AG09319 (cell line): ENCODE measurements at regions not wholly inside any gene's neighbourhood (a gene's known extent, or its start where the extent isn't known, plus 50 kb on each side); places are given as distances from the start of the nearest gene placed in this dataset.

ENCODE experiments used
- DNase-seq: peaks from one replicate; pipeline ENCODE4 v3.0.0-alpha.2; 2010; ENCODE audit warnings: low read depth; ENCODE audit errors: extremely low read depth
- TF ChIP-seq, protein P1 (sequence below): IDR thresholded peaks from 2 replicates; pipeline ENCODE4 v1.5.1; 2011; ENCODE audit warnings: low read depth, mild to moderate bottlenecking, inconsistent platforms, low read length, moderate library complexity

DNA sequence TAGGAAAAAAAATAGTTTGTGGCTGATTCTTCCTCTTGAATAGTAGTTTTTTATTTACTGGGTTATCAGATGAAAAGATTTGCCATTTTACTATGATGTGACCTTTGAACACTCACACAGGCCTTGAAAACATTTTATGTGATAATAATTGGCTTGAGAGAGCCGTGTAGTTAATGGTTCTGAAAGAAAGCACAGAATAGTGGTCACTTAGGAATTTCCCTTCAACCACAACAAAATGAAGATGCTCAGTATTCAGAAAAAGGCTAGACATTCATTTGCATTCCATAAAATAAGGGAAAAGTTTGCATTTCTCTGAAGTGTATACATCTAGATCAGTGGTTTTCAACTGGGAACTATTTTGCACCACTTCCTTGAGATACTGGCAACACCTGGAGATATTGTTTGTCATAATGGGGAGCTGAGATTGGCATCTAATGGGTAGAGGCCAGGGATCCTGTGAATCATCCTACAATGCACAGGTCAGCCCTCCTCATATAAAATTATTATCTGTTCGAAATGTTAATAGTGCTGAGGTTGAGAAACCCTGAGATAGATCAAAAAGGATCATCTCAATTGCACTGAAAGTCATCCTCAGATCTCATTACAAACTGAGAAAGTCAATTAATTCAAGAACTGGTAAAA lies 446.4 kb upstream of the CCNG1 start:
- DNase-seq, result no peak
- TF ChIP-seq, protein P1, sequence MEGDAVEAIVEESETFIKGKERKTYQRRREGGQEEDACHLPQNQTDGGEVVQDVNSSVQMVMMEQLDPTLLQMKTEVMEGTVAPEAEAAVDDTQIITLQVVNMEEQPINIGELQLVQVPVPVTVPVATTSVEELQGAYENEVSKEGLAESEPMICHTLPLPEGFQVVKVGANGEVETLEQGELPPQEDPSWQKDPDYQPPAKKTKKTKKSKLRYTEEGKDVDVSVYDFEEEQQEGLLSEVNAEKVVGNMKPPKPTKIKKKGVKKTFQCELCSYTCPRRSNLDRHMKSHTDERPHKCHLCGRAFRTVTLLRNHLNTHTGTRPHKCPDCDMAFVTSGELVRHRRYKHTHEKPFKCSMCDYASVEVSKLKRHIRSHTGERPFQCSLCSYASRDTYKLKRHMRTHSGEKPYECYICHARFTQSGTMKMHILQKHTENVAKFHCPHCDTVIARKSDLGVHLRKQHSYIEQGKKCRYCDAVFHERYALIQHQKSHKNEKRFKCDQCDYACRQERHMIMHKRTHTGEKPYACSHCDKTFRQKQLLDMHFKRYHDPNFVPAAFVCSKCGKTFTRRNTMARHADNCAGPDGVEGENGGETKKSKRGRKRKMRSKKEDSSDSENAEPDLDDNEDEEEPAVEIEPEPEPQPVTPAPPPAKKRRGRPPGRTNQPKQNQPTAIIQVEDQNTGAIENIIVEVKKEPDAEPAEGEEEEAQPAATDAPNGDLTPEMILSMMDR, result no peak

DNA sequence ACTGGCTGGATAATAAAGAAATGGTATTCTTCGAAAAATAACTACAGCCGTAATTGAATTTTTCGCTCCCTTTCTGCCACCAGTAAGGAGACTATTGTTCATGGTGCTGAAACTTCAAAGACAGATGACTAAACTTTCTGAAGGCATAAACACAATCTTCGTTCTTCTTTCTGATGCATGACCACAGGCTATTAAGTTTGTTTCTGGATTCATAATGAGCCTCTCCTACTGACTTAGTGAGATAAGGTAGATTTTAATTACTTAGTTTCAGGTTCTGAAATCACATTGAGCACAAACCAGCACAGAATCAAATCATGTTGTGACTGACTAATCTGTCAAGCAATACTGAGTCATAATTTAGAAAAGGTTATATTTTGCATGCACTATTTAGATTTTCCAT lies 441.8 kb upstream of the CCNG1 start:
- DNase-seq, result no peak
- TF ChIP-seq, protein P1, result no peak

DNA sequence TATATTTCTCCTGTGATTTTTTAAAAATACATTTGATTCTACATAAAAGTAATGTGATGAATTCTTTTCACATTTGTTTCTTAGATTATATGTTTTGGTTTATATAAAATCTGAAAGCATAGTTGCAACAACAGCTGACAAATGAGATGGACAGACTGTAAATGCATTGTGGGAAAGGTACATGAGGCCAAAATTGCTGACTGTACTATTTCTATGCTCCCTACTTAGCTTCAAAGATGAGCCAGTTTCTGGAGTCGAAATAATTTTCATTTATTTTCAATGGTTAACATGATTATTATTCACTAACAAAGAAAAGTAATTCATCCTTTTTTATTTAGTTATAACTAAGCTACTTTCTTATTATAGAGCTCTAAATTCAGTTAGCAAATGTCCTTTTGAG lies 441.3 kb upstream of the CCNG1 start:
- no peak for DNase-seq
- TF ChIP-seq, protein P1, result no peak

DNA sequence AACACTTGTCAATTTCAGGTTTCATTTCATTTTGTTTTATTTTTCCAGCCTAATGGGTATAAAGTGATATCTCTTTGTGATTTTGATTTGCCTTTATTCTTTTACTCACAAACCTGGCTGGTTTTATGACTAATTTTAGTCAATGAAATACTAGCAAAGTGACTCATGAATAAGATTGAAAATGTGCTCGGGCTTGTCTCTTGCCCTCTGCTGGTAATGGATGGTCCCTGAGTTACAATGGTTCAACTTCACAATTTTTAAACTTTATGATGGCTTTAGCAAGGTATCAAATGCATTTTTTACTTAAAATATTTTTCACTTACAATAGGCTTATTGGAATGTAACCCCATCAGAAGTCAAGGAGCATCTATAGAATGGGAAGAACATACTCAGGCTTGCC lies 431.4 kb upstream of the CCNG1 start:
- DNase-seq, result no peak

DNA sequence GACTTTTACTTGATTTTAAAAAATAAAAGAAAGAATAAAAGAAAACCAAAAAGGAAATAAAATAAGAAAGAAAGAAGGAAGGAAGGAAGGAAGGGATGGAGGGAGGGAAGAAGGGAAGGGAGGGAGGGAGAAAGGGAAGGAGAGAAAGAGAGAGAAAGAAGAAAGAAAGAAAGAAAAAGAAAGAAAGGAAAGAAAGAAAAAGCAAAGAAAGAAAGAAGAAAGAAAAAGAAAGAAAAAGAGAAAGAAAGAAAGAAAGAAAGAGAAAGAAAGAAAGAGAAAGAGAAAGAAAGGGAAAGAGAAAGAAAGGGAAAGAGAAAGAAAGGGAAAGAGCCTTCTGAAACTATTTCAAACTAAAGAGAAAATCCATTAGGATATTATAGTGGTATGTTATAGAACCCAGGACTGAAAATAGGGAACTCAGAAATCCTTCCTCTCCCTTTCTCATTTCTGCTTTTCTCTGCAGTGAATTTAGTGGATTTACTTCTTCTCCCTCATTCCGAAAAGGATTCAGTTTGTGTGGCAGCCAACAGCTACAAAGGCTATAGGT lies 414.7 kb upstream of the CCNG1 start:
- no peak for DNase-seq
- TF ChIP-seq, protein P1, result no peak

More for the DNA sequence above, 431.4 kb upstream of the CCNG1 start:
- TF ChIP-seq, protein P1, result no peak

DNA sequence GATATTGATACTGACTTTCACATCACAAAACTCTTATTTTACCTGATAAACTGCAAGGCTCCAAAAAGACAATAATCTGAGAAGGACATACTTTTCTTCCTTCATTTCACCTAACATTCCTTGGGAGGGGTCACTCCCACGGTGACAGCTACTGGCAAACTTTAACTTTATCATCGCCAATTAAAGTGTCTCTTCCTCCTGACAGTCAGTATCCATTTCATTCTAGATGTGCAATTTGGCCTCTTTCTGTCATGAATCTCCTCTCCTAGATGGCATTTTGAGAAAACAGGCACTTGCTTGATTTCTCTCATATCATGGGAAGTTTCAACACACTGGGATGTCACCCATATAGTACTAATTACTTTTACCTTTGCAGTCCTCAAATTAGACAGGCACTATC lies 413.5 kb upstream of the CCNG1 start:
- TF ChIP-seq, protein P1, result no peak
- DNase-seq, result no peak

DNA sequence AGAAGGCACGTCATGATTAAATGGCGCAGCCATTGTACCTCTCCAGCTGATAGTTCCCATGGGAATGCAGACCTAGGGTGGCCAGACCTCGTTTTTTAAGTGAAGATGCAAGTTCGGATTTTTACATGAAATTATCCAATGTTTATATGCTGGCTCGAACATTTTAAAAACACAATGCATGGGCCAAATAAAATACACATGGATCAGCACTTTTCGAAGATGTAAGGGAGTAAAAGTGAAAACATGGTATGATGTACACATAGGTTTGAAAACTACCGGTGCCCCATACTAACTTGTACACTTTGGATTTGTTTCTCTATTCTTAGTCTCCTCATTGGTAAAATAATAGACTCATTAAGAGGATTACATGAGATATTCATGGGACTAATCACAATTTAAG lies 412.5 kb upstream of the CCNG1 start:
- TF ChIP-seq, protein P1, result no peak
- no peak for DNase-seq
